ENCODE measurements at regions not wholly inside any gene's neighbourhood (a gene's known extent, or its start where the extent isn't known, plus 50 kb on each side); places are given as distances from the start of the nearest gene placed in this dataset.

DNA sequence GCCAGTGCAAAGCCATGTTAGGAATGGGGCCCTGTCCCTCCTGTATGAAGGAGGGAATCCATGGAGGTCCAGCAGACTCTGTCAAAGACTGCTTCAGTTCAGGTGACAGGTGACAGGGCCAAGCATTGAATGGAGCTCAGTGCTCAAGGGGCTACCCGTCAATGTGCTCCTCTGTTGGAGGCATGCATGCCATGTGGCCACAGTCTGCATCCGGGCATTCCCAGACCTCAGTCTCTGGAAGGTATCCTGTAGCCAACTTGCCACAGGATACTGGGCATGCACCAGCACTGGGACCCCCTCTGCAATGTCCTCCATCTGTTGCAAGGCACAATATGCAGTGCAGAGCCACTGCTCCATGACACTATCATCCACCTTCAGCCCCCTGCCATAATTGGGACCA lies 136.1 kb upstream of the GATB start:
- TF ChIP-seq POLR2A (IDR thresholded peaks at IDR 0.05) (no peak), EP300 (IDR thresholded peaks at IDR 0.05) (no peak), POLR2AphosphoS5 (IDR thresholded peaks at IDR 0.05) (no peak)
- TF ChIP-seq, protein P1, sequence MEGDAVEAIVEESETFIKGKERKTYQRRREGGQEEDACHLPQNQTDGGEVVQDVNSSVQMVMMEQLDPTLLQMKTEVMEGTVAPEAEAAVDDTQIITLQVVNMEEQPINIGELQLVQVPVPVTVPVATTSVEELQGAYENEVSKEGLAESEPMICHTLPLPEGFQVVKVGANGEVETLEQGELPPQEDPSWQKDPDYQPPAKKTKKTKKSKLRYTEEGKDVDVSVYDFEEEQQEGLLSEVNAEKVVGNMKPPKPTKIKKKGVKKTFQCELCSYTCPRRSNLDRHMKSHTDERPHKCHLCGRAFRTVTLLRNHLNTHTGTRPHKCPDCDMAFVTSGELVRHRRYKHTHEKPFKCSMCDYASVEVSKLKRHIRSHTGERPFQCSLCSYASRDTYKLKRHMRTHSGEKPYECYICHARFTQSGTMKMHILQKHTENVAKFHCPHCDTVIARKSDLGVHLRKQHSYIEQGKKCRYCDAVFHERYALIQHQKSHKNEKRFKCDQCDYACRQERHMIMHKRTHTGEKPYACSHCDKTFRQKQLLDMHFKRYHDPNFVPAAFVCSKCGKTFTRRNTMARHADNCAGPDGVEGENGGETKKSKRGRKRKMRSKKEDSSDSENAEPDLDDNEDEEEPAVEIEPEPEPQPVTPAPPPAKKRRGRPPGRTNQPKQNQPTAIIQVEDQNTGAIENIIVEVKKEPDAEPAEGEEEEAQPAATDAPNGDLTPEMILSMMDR (IDR thresholded peaks at IDR 0.05), result no peak
- Histone ChIP-seq H3K27ac (no peak overlapping the region), H3K9me3 (peaks cover 0 to 4% (median 0%) of the 10 kb centered on the region in 4 donors), H3K4me1 (no peaks in the 10 kb centered on the region), H3K4me3 (no peak overlapping the region), H3K27me3 (no peaks in the 10 kb centered on the region), H3K36me3 (no peaks in the 10 kb centered on the region)
- ATAC-seq (ENCODE audit: low FRiP score in 2 of 2) (no peak), DNase-seq (no peak)
- WGBS, 2 donors, result 92% methylated on average over 2 of the region's 2 CpGs; no CpG with 5 or more reads in 1 of the 2 donors

DNA sequence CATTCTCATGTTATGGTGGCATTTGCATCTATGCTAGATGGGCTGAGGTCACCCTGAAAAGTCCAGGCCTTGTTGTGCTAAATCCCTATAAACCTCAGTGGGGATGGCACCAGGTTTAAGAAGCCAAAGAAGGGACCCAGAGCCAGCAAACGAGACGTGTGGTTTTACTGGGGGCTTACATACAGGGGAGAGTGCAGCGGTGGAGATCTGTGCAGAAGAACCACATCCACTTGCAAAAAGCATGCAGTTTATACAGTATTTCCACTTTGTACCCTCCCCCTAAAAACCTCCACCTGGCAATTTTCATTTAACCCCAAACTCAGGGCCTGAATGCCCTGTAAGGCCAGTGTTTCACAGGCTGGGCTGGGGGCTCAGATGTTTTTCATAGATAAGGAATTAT lies 134.9 kb upstream of the GATB start:
- TF ChIP-seq POLR2A (IDR thresholded peaks at IDR 0.05) (no peak), EP300 (IDR thresholded peaks at IDR 0.05) (no peak), POLR2AphosphoS5 (IDR thresholded peaks at IDR 0.05) (no peak)
- TF ChIP-seq, protein P1 (IDR thresholded peaks at IDR 0.05), result no peak
- Histone ChIP-seq H3K9me3 (no peaks in the 10 kb centered on the region), H3K27ac (no peak overlapping the region), H3K4me3 (no peak overlapping the region), H3K36me3 (no peaks in the 10 kb centered on the region), H3K27me3 (no peaks in the 10 kb centered on the region), H3K4me1 (no peaks in the 10 kb centered on the region)
- WGBS, 2 donors, result 93 to 97% methylated on average over 3 of the region's 3 CpGs
- DNase-seq (no peak), ATAC-seq (ENCODE audit: low FRiP score in 2 of 2) (no peak)

DNA sequence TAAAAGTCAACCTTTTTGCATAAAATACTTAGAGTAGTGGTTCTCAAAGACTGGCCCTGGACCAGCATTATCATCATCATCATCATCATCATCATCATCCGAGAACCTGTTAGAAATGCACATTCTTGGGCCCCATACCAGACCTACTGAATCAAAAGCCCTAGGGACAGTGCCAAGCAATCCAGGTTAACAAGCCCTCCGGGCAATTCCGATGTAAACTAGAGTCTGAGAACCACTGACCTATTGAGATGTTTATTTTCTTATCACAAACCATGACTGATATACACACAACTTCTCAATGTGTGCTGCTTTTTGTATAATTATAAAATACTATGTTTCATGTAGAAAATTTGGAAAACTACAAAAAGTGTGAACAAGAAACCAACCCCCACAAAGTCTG lies 133.4 kb upstream of the GATB start:
- TF ChIP-seq POLR2AphosphoS5 (IDR thresholded peaks at IDR 0.05), result no peak
- TF ChIP-seq POLR2A (IDR thresholded peaks at IDR 0.05), result no peak
- TF ChIP-seq, protein P1 (IDR thresholded peaks at IDR 0.05), result no peak
- TF ChIP-seq EP300 (IDR thresholded peaks at IDR 0.05), result no peak
- no peak for ATAC-seq (ENCODE audit: low FRiP score in 2 of 2)
- no peaks in the 10 kb centered on the region for H3K4me1 ChIP-seq
- H3K9me3 ChIP-seq, result no peaks in the 10 kb centered on the region
- H3K4me3 ChIP-seq, result no peak overlapping the region
- no peak for DNase-seq
- no peaks in the 10 kb centered on the region for H3K36me3 ChIP-seq
- H3K27me3 ChIP-seq, result no peaks in the 10 kb centered on the region
- H3K27ac ChIP-seq, result no peak overlapping the region
- WGBS, 2 donors, result 86 to 88% methylated on average over 3 of the region's 3 CpGs

DNA sequence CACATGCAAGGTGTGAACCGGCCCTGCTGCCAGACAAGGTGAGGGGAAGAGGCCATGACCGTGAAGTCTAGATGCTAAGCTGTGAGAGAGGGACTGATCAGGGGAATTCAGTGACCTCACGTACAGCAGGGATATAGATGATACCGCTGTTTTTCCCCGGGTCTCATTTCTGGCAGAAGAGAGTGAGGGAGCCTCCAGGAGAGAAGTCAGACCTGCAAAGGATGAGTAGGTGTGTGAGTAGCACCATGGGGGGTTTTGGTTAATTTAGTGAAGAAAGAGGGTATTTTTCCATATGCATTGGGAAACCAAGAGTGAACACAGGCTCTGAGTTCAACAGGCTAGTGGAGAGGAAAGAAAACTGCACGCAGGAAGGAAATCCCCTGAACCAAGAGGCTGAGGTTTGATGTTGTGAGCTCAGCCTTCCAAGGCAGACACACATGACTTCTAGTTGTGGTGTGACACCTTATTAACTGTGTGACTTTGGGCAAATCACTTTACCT lies 127.6 kb upstream of the GATB start:
- Histone ChIP-seq H3K36me3 (no peaks in the 10 kb centered on the region), H3K9me3 (no peaks in the 10 kb centered on the region), H3K4me3 (no peak overlapping the region), H3K27me3 (no peaks in the 10 kb centered on the region), H3K4me1 (no peaks in the 10 kb centered on the region), H3K27ac (no peak overlapping the region)
- no peak for ATAC-seq (ENCODE audit: low FRiP score in 2 of 2)
- WGBS, 2 donors, result 88 to 90% methylated on average over 6 of the region's 6 CpGs
- TF ChIP-seq POLR2A (IDR thresholded peaks at IDR 0.05), result no peak
- TF ChIP-seq EP300 (IDR thresholded peaks at IDR 0.05), result no peak
- TF ChIP-seq, protein P1 (IDR thresholded peaks at IDR 0.05), result no peak
- no peak for TF ChIP-seq POLR2AphosphoS5 (IDR thresholded peaks at IDR 0.05)
- DNase-seq, result no peak

DNA sequence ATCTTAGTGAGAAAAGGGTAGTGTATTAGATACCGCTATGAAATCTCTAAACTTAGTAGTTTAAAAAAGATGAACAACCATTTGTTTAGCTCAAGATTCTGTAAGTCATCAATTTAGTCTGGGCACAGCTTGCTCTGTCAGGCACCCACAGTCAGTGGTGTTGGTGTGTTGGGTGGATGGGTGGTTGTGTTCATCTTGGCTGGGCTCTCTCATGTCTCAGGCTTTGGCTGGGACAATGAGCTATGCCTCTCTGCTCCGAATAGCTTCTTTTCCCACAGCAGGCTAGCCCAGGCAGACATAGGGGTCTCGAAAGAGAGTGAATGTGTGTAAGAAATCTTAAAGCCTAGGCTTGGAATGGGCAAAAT lies 127.0 kb upstream of the GATB start:
- ATAC-seq (ENCODE audit: low FRiP score in 2 of 2) (no peak), DNase-seq (no peak)
- no peaks in the 10 kb centered on the region for H3K9me3 ChIP-seq
- H3K4me3 ChIP-seq, result no peak overlapping the region
- WGBS, 2 donors, result 90 to 92% methylated on average over 3 of the region's 3 CpGs
- H3K27me3 ChIP-seq, result no peaks in the 10 kb centered on the region
- TF ChIP-seq EP300 (IDR thresholded peaks at IDR 0.05) (no peak), POLR2AphosphoS5 (IDR thresholded peaks at IDR 0.05) (no peak), POLR2A (IDR thresholded peaks at IDR 0.05) (no peak)
- TF ChIP-seq, protein P1 (IDR thresholded peaks at IDR 0.05), result no peak
- H3K27ac ChIP-seq, result no peak overlapping the region
- H3K36me3 ChIP-seq, result no peaks in the 10 kb centered on the region
- H3K4me1 ChIP-seq, result no peaks in the 10 kb centered on the region

Measured in upper lobe of left lung (tissue), 6 donors.